AG04449 (cell line): ENCODE measurements at regions not wholly inside any gene's neighbourhood (a gene's known extent, or its start where the extent isn't known, plus 50 kb on each side); places are given as distances from the start of the nearest gene placed in this dataset.
"Not testable (repeated sequence)": the region's sequence is repeated elsewhere in the genome, so short reads cannot be mapped to it uniquely, and the experiment has no call there.

Experiments
- CTCF ChIA-PET: fragments of 350-600 bp; formaldehyde crosslinking; extraction: SDS; loops from one replicate; lab custom pipeline; 2021; ENCODE audit warnings: antibody characterized with exemption; lab: Yijun Ruan, JAX
- POLR2A ChIA-PET: fragments of 400-600, 350-600 bp; formaldehyde crosslinking; extraction: SDS; loops from one replicate; lab custom pipeline; 2020; ENCODE audit warnings: antibody characterized with exemption, inconsistent platforms; lab: Yijun Ruan, JAX
- DNase-seq: peaks from one replicate; pipeline ENCODE4 v3.0.0-alpha.2; 2010; ENCODE audit warnings: low read depth, low spot score
- H3K4me3 ChIP-seq: 2 replicates; pipeline ENCODE4 v1.5.1; 2011; ENCODE audit warnings: low read depth, mild to moderate bottlenecking, control low read depth, low read length
- CTCF ChIP-seq: IDR thresholded peaks from one replicate; pipeline ENCODE4 v1.5.1; 2011; ENCODE audit warnings: mild to moderate bottlenecking, moderate library complexity, low read length, control low read depth, inconsistent platforms; ENCODE audit not compliant: insufficient read depth; ENCODE audit errors: missing control alignments

- CTCF ChIA-PET = no interaction called here
- POLR2A ChIA-PET = no interaction called here
- DNase-seq = no peak
- TF ChIP-seq CTCF = no peak
- H3K4me3 ChIP-seq = no peak overlapping the region
Measured at GRCh38 chr3:191019855-191020254, 157.4 kb upstream of the GMNC start.

GRCh38 chr3:191015960-191016359, 153.5 kb upstream of the GMNC start:
- DNase-seq, POLR2A ChIA-PET, H3K4me3 ChIP-seq, CTCF ChIA-PET: not testable (repeated sequence)

- no peak overlapping the region for H3K4me3 ChIP-seq
- TF ChIP-seq CTCF = no peak
- POLR2A ChIA-PET = no interaction called here
- DNase-seq = no peak
- CTCF ChIA-PET = no interaction called here
Measured at GRCh38 chr3:191008074-191008473, 145.6 kb upstream of the GMNC start.

- no peak overlapping the region for H3K4me3 ChIP-seq
- no peak for TF ChIP-seq CTCF
- ChIA-PET CTCF (no interaction called here), POLR2A (no interaction called here)
- no peak for DNase-seq
Measured at GRCh38 chr3:191005790-191006189, 143.3 kb upstream of the GMNC start.

GRCh38 chr3:191003742-191004141, 141.2 kb upstream of the GMNC start:
- ChIA-PET CTCF (no interaction called here), POLR2A (no interaction called here)
- no peak for DNase-seq
- no peak for TF ChIP-seq CTCF
- H3K4me3 ChIP-seq = no peak overlapping the region

GRCh38 chr3:190996181-190996775, 133.8 kb upstream of the GMNC start:
- CTCF ChIA-PET = no interaction called here
- POLR2A ChIA-PET = no interaction called here
- DNase-seq = no peak
- TF ChIP-seq CTCF = no peak
- no peak overlapping the region for H3K4me3 ChIP-seq

- POLR2A ChIA-PET = no interaction called here
- no peak for DNase-seq
- no peak overlapping the region for H3K4me3 ChIP-seq
- no peak for TF ChIP-seq CTCF
- CTCF ChIA-PET = no interaction called here
Measured at GRCh38 chr3:190995156-190995555, 132.7 kb upstream of the GMNC start.
